ENCODE measurements at regions not wholly inside any gene's neighbourhood (a gene's known extent, or its start where the extent isn't known, plus 50 kb on each side); places are given as distances from the start of the nearest gene placed in this dataset.

GRCh38 chr1:231104917-231105316 is 56.9 kb upstream of the TRIM67 start:
- H3K4me1 ChIP-seq (ENCODE audit: control insufficient read depth in 1 of 2, low read depth in 2 of 2): peaks cover 3 to 13% of the 10 kb centered on the region in 2 donors
- no peaks in the 10 kb centered on the region for H3K9me3 ChIP-seq
- DNase-seq (ENCODE audit: low spot score) (no peak), ATAC-seq (ENCODE audit: insufficient number of reproducible peaks, low FRiP score, low read depth) (no peak)
- no peaks in the 10 kb centered on the region for H3K36me3 ChIP-seq
- no peak for TF ChIP-seq CTCF (IDR thresholded peaks at IDR 0.05)
- H3K27me3 ChIP-seq (replicated peaks; ENCODE audit: insufficient read depth): no peaks in the 10 kb centered on the region
- H3K4me3 ChIP-seq: no peak overlapping the region
- H3K27ac ChIP-seq: no peak overlapping the region

DNA sequence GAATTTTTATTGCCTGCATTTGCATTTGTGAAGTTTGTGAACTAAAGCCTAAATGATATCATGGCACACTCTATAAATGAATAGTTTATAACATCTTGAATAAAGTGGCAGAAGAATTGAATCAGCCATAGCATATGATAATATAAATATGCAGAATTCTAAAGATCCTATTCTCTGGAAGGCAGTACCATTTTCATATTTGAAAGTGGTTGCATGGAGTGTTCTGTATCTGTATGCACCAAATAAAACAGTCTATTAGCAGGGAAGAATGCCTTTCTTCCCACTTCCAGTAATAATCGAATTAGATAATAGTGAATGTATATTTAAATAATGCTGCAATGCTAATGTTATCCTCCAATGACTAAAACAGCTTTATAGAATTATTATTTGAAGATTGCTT is 57.9 kb upstream of the TRIM67 start:
- ATAC-seq (ENCODE audit: insufficient number of reproducible peaks, low FRiP score, low read depth): no peak
- Histone ChIP-seq H3K4me3 (no peak overlapping the region), H3K36me3 (no peaks in the 10 kb centered on the region), H3K27me3 (replicated peaks; ENCODE audit: insufficient read depth) (no peaks in the 10 kb centered on the region), H3K9me3 (no peaks in the 10 kb centered on the region), H3K4me1 (ENCODE audit: control insufficient read depth in 1 of 2, low read depth in 2 of 2) (peaks cover 3 to 13% of the 10 kb centered on the region in 2 donors), H3K27ac (no peak overlapping the region)
- no peak for DNase-seq (ENCODE audit: low spot score)
- no peak for TF ChIP-seq CTCF (IDR thresholded peaks at IDR 0.05)

GRCh38 chr1:231099996-231100767 is 60.1 kb upstream of the FAM89A start:
- Histone ChIP-seq H3K27me3 (replicated peaks; ENCODE audit: insufficient read depth) (no peaks in the 10 kb centered on the region), H3K36me3 (no peaks in the 10 kb centered on the region), H3K4me1 (ENCODE audit: control insufficient read depth in 1 of 2, low read depth in 2 of 2) (no peaks in the 10 kb centered on the region), H3K4me3 (no peak overlapping the region), H3K9me3 (no peaks in the 10 kb centered on the region), H3K27ac (no peak overlapping the region)
- no peak for TF ChIP-seq CTCF (IDR thresholded peaks at IDR 0.05)
- ATAC-seq (ENCODE audit: insufficient number of reproducible peaks, low FRiP score, low read depth) (no peak), DNase-seq (ENCODE audit: low spot score) (no peak)

- no peaks in the 10 kb centered on the region for H3K27me3 ChIP-seq (replicated peaks; ENCODE audit: insufficient read depth)
- no peaks in the 10 kb centered on the region for H3K4me1 ChIP-seq (ENCODE audit: control insufficient read depth in 1 of 2, low read depth in 2 of 2)
- H3K4me3 ChIP-seq: no peak overlapping the region
- no peaks in the 10 kb centered on the region for H3K9me3 ChIP-seq
- H3K27ac ChIP-seq: no peak overlapping the region
- no peaks in the 10 kb centered on the region for H3K36me3 ChIP-seq
- DNase-seq (ENCODE audit: low spot score): no peak
- ATAC-seq (ENCODE audit: insufficient number of reproducible peaks, low FRiP score, low read depth): no peak
- TF ChIP-seq CTCF (IDR thresholded peaks at IDR 0.05): no peak
Observed at GRCh38 chr1:231099311-231099710, 59.3 kb upstream of the FAM89A start.

DNA sequence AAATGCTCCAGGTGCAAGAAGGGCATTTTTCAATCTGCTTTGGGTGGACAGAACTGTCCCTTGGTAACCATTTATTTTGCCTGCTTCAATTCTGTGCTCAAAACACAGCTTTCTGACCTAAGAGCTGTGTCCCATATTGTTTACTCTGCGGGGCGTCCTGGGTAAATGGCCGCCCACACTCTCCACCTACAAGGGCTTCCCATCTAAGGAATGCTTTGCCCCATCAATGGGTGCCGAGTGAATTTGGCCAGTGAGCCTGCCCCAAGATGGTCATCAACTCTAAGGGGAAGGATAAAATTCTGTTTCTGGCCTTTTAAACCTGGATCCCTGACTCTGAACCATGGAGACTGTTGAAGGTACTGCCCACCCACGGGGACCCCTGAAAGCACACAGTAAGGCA is 55.5 kb upstream of the FAM89A start:
- Histone ChIP-seq H3K4me1 (ENCODE audit: control insufficient read depth in 1 of 2, low read depth in 2 of 2) (no peaks in the 10 kb centered on the region), H3K27ac (no peak overlapping the region), H3K4me3 (no peak overlapping the region), H3K36me3 (no peaks in the 10 kb centered on the region), H3K27me3 (replicated peaks; ENCODE audit: insufficient read depth) (no peaks in the 10 kb centered on the region), H3K9me3 (no peaks in the 10 kb centered on the region)
- no peak for DNase-seq (ENCODE audit: low spot score)
- TF ChIP-seq CTCF (IDR thresholded peaks at IDR 0.05): no peak
- ATAC-seq (ENCODE audit: insufficient number of reproducible peaks, low FRiP score, low read depth): no peak

Data from thoracic aorta (tissue), 2 donors.